NOMO-1 (cell line): ENCODE measurements at regions not wholly inside any gene's neighbourhood (a gene's known extent, or its start where the extent isn't known, plus 50 kb on each side); places are given as distances from the start of the nearest gene placed in this dataset.
"Not testable (repeated sequence)": the region's sequence is repeated elsewhere in the genome, so short reads cannot be mapped to it uniquely, and the experiment has no call there.

Experiments
- DNase-seq, 2 experiments: peaks; one replicate each; lab custom pipeline; 2025; ENCODE audit not compliant: unreplicated experiment in 2 of 2; lab: John Stamatoyannopoulos, UW

DNA sequence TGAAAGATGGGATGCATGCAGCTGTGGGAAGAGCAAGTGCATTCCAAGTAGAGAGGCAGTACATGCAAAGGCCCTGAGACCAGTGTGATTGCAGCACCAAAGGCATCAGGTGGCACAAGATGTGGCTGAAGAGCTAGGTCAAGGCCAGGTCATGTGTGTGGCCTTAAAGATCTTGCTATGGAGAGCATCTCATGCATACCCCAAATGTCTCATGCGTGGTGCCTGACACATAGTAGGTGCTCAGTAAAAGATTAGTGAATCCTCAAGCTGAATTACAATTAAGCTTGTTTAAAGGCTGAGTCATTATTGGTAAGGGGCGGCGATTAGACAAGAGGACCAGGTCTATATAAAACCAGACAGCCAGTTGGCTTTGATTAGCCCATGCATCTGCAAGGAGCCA lies 336.6 kb downstream of the FGFR2 start:
- no peak for DNase-seq

DNA sequence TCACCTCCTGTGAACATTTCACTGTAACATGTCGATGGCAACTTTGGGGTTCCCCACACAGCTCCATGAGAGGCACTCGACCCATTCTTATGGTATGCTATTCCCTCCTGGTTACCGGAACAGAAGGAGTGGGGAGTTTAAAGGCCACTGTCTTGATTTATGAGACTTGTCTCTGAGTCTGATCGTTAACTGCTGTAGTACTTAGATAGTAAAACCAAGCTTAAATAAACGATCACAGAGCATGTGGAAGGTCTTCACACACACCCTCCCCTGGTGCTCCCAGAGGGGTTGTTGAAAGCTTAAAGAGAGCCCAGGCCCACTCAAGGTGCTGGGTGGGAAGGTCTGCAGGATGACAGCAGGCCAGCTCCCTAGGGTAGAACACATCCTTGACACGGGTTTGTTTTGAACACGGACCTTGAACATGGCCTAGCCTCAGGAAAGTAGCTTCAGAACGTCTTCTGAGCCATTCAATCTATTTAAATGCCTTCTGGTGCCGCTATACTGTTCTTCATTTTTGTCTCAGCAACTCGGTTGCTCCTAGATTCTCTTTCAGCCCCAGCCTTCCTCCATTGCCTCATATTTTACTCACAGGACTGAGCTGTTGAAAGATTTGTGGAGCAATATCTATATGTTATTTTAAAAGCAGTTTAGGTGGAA lies 335.3 kb downstream of the FGFR2 start:
- no peak for DNase-seq

DNA sequence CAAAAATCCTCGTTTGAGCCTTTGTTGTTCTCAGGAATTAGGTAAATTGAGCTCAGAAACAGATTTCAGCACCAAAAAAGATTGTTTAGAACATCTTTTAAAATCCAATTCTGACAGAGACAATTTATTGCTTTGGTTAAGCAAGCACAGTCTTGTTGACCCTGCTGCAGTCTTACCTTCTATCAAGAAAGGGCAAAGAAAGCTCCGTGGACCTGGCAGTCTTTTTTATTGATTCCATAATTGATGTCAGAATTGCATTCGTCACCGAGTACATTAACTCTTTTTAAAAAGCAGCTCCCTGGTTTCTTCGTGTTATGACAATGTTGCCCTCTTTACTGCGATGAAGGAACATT lies 334.8 kb downstream of the FGFR2 start:
- no peak for DNase-seq

DNA sequence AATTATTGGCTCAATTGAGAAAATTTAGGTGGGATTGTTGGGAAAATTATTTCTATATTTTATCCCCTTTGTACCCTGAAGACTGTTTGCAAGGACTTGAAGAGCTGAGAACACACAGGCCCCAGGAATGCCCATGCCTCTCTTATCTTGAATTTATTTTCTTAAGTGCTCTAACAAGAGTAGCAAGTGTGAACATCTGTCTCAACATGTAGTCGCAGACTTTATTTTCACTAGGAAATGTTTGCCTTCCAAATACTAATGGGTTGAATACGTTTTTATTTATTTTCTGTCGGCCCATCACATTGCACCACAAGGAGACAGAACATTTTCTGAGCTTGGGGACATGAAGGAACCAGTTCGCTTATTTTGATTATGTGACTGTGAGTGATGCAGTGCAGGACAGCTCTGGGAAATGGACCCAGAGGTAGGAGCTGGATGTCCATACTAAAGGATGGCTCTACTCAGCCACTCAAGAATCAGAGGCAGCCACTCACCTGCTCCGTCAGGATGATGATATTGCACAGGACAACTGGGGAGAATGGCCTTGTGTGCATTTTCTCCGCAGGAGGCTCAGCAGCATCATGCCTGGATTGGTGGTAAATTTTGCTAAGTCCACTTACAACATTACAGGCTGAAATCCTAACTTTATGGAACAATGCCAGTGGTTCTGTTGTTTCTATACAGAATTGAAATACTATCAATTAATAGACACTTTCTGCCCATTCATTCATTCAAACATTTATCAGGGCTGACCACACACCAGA lies 332.7 kb downstream of the FGFR2 start:
- DNase-seq: no peak

DNA sequence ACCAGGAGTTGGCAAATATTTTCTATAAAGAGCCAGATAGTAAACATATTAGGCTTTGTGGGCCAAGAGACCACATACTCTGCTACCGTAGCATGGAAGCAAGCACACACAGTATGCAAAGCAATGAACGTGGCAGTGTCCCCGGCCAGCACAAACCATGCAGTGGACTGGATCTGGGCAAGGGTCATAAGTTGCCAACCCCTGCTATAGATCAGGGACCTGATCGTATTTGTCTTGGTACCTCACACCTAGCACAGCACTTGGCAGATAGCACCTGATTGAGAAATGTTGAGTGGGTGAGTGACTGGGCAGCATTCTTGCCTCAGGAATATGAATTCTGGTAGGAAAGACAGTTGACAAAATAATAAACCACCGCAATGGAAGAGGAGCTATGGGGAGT lies 331.9 kb downstream of the FGFR2 start:
- DNase-seq: no peak

DNA sequence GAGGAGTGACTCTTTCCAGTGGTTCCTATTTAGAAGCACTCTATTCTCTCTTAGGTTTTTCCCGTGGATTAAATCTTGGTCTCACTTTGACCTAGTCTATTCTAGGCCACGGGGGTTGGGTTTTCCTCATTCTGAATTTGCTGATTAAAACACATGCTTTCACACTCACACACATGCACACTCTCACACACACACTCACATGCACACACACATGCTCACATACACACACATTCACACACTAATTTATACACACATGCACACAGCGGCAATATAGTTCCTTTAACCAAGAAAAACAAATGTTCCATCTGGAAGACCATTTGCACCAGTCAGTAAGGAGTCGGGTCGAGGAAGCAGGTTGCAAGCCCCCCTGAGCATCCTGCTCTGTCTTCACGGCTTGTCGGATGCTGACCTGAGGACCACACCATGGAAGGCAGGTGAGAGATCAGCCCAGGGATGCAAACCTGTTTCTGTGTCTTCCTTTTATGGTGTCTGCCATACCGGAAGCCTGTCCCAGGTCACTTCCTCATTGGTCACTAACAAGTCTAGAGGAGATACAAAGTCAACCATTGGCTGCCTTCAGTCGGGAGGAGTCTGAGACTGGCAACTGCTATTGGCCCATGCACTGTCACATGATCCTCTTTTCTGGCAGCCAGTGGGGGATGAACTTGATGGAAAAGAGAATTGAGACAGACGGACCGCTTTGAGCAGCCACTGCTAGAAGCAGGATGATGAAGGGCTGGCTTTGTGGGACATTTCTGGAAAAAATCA lies 330.8 kb downstream of the FGFR2 start:
- DNase-seq: no peak

DNA sequence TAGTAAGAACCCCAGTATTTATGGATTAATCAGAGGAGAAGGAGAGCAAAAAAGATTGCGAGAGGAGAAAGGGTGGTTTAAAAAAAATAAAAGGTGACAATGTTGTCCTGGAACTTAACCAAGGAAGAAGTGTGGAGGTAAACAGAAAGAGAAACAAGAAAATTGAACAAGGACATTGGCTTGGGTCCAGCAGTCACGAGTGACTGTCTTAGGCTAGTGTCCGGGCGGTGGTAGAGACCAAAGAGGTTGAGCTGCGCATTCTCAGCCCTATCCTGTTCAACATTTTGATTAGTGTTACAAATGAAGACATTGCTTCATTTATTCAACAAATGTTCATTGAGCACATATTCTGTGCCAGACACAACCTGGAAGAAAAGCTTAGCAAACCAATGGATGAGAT lies 329.9 kb downstream of the FGFR2 start:
- DNase-seq: no peak

DNA sequence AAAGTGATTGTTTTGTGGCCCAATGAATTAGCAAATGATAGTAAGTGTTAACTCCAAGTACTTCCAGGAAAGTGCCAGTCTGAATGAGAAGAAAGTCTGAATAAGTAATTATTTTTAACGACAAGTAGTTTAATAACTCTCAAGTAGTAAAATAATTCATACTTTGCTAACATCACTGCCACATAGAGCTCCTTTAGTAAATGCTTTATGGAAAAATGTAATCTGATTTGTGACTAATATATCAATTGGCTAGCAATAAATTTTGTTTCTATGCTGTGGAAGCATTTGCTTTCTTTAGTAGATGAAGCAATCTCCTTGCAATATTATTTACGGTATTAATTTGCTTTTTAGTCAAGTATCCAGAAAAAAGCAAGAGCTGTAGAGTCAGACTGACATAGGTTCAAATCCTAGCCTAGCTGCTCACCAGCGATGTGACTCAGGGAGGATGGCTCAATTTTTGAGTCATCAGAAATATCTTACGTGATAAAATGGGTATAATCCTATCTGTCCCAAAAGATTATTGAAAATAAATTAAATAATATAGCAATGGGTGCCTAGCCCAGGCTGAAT lies 329.3 kb downstream of the FGFR2 start:
- DNase-seq: no peak

DNA sequence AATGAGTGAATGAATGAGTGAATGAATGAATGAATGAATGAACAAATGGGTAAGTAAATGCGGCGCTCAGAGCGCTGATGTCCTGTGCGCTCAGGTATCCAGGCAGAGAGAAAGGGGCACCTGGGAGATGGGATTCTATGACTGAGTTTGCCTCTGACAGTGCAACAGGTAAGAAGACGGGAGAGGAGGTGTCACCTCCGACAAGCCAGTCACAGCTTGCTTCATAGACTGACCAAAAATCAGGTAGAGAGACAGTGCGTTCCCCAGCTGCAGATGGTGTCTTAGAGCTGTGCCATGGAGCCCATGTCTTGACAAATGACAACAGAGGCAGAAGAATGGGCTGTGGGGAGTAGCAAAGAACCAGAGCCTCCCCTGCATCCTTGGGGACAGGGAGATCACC lies 327.3 kb downstream of the FGFR2 start:
- DNase-seq: no peak

DNA sequence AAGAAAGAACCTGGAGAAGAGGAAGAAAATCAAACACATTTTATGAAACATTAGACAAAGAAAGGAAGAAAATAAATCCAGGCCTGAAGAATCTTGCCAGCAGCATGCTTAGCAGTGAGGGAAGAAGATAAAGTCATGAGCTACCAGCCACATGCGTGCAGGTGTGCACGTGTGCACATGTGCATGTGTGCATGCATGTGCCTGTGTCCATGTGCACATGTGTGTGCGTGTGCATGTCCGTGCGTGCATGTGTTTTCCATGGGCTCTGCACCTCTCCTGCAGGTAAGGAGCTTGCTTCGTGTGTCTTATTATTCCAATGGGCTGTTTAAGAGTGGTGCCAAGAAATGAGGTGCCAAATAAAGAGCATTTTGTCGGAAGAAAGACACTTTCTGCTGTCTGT lies 322.2 kb downstream of the FGFR2 start:
- DNase-seq: no peak

DNA sequence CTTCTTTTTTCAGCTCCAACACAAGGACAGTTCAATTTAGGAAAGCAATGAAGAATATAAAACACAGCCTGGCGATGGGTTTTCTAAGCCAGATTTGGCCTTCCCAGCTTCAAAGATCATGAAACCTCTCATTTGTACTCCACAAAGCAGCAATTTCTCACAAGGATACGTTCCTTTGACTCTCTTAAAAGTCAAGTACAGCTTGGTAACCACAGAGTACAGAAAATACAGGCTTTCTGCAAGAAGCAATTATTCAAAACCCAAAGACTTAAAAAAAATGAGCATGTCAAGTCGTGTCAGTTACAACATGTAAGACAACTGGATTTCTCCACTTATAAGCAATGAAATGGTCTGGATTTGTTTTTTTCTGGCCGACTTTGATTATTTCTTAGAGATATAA lies 321.4 kb downstream of the FGFR2 start:
- no peak for DNase-seq

DNA sequence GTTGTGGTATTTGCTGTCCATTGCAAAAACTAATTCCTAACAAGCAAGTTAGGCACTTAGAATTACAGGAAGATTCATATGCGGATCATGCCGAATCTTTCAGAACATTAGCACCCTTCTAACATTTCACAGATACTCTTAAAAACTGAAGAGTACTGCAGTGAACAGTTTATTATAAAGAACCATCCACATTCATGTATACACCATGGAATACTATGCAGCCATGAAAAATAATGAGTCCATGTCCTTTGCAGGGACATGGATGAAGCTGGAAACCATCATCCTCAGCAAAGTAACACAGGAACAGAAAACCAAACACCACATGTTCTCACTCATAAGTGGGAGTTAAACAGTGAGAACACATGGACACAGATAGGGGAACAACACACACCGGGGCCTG lies 319.9 kb downstream of the FGFR2 start:
- DNase-seq: not testable (repeated sequence)

DNA sequence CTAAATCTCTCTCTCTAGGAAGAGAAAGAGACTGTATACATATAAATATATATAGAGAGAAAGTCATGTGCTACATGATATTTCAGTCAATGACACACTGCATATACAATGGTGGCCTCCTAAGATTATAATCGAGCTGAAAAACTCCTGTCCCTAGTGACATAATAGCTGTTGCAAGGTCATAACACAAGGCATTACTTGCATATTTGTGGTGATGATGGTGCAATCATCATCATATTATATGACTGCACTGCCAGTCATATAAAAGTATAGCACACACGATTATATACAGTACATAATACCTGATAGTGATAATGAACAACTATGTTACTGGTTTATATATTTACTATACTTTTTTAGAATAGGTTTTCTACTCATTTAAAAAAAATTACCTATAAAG lies 316.7 kb downstream of the FGFR2 start:
- no peak for DNase-seq

DNA sequence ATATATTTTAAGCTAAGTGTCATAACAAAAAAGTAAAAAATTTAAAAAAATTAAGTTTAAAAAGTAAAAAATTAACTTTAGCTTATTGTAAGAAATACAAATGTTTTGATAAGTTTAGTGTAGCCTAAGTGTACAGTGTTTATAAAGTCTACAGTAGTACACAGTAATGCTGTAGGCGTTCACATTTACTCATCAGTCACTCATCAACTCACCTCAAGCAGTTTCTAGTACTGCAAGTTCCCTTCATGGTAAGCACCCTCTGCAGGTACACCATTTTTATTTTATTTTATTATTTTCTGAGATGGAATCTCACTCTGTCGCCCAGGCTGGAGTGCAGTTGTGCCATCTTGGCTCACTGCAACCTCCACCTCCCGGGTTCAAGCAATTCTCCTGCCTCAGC lies 316.0 kb downstream of the FGFR2 start:
- DNase-seq: no peak

DNA sequence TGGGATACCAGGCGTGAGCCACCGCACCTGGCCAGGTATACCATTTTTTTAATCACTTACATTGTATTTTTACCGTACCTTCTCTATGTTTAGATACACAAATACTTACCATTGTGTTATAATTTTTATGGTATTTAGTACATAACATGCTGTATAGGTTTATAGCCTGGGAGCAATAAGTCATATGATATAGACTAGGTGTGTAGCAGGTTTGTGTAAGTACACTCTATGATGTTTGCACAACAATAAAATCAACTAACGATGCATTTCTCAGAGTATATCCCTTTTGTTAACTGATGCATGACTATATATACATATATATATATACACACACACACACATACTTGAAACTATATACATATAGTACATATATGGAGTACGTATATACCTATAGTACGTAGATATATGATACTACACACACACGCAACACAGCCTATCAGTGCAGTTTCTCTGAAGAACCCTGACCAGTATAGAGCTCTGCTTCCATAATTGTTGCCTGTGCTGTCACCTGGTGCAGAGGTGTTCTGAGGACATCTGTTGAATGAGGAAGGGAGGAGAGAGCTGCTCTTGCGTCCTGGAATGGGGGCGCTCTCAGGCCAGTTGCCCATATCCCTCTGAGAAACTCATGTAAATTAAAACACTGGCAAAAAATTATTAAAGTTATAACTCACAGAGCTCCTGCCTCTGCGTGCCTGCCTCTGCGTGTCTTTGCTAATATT lies 315.3 kb downstream of the FGFR2 start:
- no peak for DNase-seq

DNA sequence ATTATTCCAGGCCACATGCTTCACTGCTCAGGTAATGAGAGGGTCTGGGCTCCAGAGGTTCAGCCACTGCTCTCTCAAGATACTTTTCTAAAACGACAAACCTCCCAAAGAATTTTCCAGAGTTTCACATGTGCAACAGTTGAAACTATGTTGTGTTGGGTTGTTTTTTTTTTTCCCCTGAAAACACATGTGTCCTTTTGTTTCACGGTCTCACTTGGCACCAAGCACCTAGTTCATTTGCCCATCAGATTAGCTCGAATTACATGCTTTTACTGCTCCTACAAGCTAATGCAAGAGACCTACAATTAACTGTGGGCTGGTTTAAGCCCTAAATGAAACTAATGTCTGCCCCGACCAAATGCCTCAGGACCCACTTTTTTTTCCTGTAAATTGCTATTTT lies 313.3 kb downstream of the FGFR2 start:
- DNase-seq: no peak

DNA sequence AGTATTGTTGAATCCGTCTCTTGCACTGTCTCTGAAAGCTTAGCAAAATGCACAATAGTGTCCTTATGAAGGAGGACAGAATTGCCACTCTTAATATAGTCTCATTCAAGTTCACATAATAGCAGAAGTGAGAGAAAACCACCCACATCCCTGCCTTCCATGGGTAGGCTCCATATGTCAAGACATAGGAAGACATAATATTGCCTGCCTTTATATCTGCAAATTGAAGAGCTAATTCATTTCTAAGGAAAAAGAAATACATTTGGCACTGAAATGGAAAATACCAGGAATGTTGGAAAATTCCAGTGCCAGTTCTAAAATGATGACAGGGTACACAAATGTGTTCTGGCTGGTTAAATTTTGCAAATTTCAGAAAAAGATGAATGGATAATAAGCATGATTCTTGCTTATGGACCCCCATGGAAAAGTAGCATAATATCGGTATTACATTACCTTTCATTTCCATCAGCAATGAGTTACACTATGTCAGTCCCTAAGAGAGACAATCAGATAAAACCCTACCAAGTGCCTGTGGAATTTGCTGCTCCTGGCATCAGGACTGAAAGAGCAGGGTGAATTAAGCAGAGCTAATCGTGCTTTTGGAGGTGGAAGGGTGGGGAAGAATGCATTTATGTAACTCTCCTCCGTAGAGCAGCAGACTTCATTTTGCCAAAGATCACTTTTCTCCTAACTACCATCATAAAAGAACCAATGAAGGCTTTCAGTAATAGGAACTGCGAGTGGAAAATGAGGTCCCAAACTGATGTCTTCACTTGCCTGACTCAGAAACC lies 312.6 kb downstream of the FGFR2 start:
- no peak for DNase-seq

DNA sequence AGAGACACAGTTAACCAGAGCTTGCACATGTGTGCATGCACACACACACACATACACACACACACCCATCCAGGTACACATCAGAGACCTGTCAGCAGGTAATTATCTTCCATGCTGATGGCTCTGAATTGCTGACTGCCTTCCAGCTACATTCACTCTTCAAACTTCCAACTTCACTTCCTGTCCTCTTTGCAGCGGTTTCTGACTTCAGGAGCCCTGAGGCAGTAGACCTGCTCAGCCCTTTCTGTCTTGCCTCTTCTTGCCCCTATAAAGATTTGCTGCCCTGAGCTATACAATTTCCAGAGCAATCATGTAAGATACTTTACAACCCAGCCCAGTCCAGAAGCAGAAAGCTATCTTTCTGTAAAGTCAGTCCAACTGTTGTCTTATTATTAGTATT lies 310.2 kb downstream of the FGFR2 start:
- no peak for DNase-seq

DNA sequence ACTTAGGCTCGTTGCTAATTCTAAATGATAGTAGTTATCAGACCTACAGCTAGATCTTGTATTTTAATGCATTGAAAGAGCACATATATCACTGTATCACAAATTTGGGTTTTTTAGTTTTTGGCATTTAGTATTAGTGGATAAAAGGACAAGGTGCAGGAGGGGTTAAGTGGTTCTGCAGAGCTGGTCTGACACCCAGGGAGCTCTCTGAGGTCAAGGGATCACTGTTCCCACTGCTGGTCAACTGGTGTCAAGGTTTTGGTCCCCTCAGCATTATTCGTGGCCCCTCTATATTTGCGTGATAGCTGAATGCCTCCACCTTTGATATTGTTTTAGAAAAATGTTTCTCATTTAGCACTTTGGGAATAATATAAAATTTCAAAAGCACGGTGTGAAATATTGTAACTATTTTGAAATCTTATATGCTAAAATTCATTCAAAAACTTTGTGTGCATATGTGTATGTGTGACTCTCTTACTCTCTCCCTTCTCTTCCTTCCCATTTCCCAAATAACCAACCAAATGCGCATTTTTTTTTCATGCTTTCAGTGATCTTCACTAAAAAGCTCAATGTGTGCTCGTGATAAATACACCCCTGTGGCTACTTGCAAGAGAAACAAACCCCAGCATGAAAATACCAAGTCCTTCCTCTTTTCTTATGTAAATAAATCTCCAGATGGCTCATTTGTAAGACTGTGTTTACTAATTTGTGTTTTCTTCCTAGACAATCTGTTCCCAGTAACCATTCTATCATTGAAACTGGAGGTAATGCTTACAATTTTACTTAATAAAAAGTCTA lies 309.2 kb downstream of the FGFR2 start:
- no peak for DNase-seq
